ENCODE measurements at regions not wholly inside any gene's neighbourhood (a gene's known extent, or its start where the extent isn't known, plus 50 kb on each side); places are given as distances from the start of the nearest gene placed in this dataset.

DNA sequence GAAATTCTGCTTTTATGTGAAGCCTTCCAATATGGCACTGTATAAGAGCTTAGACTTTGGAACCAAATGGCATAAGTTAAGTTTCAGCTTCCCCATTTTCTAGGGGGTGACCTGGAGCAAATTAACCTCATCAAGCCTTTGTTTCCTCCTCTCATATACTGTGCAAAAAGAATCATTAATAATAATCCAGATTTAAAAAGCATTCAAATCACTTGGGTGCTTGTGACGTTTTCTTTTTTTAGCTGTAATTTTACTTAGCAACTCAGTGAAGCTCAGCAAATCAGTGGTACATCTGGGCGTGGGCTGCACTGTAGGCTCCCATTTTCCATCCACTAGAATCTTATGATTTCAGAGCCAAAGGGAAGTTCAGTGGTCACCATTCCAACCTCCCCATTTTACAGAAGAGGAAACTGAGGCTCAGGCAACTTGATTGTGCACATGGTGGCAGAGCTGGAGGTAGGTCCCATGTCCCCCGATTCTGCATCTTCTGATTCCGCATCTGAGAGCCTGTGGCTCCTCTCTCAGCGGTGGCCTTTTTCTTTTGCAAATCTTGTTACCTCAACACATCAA, 131.2 kb downstream of the SNAPC1 start:
- DNase-seq (ENCODE audit: low spot score): no peak

GRCh38 chr14:61894452-61895077, 132.3 kb downstream of the SNAPC1 start:
- DNase-seq (ENCODE audit: low spot score): peak; percentile 23

- DNase-seq (ENCODE audit: low spot score): no peak
Measured at GRCh38 chr14:61897300-61897699, 135.1 kb downstream of the SNAPC1 start.

DNA sequence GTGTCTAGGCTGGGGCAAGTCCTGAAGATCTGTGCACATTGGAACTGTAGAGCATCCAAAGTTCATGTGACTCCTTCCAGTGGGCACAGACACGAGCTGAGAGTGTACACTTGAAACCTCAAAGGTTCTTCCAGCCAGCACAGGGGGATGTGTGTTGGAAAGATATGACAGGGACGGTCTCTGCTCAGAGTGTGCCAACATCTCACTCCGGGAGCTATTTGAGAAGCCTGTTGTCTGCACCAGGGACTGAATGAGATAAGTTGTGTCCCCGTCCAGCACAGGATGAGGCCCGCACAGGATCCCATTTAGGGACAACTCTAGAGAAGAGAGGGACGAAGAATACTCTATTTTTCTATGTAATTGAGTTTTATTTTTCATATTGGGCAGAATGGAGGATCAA, 136.3 kb downstream of the SNAPC1 start:
- no peak for DNase-seq (ENCODE audit: low spot score)

DNA sequence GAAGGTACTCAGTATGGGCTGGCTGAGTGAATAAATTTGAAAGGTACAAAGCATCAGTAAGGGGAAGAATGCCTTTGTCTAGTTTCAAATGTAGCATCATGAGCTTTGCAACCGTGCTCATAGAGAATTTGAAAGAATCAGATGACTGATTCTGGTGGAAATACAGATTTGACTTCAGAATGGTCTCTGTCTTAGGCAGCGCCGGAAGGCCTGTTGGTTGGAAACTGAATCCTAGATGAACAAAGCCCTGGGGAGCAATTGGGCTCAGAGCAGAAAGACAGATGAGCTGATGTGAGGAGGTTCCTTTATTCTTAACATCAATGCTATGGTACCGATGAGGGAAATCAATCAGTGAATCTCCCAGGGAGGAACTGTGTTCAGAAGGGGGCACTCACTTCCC, 137.3 kb downstream of the SNAPC1 start:
- DNase-seq (ENCODE audit: low spot score): no peak

DNA sequence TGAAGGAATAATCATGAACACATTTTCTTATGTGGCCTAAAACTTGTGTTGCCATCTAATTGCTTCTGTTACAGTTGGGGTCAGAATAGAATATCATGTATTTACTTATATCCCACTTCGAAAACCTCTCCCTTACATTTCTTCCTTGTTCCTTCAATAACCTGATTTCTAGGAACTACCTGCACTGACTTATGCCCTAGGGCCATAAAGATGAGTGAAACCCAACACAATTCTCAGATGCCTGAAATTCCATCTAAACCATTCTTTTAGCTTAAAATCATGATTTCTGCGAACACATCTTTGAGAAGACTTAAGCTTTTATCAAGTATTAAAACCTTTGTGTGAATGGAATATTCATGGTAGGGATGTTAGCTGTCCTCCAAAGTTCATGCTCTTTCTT, 142.7 kb downstream of the SNAPC1 start:
- DNase-seq (ENCODE audit: low spot score): no peak

GRCh38 chr14:61911574-61911973, 149.4 kb downstream of the SNAPC1 start:
- DNase-seq (ENCODE audit: low spot score): no peak

- DNase-seq (ENCODE audit: low spot score): no peak
Measured at GRCh38 chr14:61918998-61919397, 156.8 kb downstream of the SNAPC1 start.

GRCh38 chr14:61923348-61923747, 161.1 kb downstream of the SNAPC1 start:
- DNase-seq (ENCODE audit: low spot score): peak; percentile 11

DNA sequence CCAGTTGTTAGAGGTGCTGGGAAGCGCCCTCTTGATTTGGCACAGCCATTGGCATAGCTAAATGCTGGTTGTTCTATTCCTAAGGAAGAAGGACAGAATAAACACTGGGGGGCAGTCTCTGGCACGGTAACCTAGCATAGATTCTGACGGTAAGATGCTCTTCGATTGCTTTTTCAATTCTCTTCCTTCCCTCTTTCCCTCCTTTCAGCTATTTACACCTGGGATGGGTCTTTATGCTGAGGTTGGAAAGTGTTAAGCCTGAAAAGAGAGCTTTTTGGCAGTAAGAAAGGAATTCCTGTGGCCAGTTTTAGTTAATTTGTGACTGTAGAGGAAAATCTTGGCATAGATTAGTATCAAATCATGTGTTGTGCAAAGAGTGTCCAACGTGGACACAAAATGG, 162.8 kb downstream of the SNAPC1 start:
- DNase-seq (ENCODE audit: low spot score): peak; percentile 22

- no peak for DNase-seq (ENCODE audit: low spot score)
Measured at GRCh38 chr14:61925732-61926435, 163.7 kb downstream of the SNAPC1 start.

DNA sequence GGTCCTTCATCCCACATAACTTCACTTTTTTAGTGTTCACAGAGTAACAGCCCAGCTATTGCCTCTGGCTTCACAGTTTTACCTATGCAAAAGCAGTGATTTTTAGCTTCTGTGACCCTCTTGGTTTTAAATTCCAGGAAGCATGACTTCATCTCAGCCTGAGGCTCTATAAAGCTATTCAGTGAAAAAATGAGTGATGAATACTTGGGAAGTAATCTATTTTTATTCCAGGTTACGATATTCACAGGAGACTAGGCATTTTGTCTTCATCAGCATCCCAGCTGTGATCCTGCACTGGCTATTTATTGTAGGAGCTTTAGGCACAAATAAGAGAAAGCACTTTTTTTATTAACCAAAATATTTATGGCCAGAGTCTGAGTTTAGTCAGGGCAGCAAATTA, 164.8 kb downstream of the SNAPC1 start:
- DNase-seq (ENCODE audit: low spot score): no peak

DNA sequence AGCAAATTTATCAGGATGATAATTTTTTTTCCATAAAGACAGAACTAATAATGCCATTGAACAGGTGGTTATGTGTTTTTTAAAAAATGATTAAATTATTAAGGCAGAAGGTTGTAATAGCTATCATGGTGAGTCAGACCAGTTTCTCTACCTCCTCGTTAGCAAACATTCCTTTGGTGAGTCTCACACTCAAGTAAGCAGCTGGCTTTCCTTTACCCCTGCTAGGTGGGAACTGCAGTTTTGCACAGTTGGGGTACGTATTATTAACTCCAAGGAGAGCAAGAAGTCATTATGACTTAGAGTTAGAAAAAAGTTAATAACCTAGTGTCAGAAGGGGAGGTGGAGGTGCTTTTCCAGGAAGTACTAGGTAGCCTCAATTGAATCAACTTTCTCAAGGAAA, 165.3 kb downstream of the SNAPC1 start:
- no peak for DNase-seq (ENCODE audit: low spot score)

GRCh38 chr14:61928300-61928699, 166.1 kb downstream of the SNAPC1 start:
- no peak for DNase-seq (ENCODE audit: low spot score)

- DNase-seq (ENCODE audit: low spot score): no peak
Measured at GRCh38 chr14:61928701-61929100, 166.5 kb downstream of the SNAPC1 start.

- DNase-seq (ENCODE audit: low spot score): no peak
Measured at GRCh38 chr14:61929651-61930050, 167.4 kb downstream of the SNAPC1 start.

DNA sequence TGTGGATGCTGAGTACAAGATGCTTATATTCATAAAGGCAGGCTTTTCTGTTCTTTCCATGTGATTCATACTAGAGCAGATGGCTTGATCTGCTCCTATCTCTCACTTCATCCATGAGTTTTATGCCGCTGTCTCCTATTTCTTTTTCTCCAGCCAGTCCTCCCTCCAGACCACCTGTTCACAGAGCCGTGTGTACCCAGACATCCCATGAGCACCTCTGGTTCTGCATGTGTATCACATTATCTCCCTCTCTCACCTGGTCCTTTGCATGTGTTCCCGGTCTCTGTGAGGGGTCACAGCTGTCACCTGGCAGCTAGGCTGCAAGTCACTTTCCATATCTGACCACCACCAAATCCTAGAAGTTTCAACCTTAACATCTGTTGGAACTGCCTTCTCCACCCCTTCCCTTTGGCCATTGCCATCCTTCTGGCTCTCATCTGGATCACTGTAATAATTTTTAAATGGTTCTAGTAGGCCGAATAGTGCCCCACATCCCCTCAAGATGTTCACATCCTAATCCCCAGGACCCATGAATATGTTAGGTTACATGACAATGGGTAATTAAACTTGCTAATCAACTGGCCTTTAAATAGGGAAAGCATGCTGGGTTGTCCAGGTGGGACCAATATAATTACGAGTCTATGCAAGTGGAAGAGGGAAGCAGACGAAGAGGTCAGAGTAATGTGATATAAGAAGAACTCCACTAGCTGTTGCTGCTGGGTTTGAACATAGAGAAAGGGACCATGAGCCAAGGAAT, 168.1 kb downstream of the SNAPC1 start:
- no peak for DNase-seq (ENCODE audit: low spot score)

DNA sequence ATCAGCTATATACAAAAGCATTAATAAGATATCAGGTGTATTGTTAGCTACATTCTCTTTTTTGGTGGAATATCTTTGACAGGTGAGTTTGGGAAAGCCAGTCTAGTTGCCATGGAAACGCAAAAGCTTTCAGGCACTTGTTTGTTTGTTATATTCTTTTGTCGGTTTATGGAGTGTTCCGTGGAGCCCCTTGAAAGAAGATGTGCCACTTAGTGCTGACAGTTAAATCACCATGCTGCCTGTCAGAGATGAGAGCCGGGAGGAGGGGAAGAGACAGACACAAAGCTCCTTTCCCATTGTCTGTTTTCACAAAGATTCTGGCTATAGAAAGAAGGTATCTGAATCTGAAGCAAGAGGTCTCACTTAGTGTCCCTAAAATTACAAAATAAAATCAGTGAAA, 170.8 kb downstream of the SNAPC1 start:
- no peak for DNase-seq (ENCODE audit: low spot score)

GRCh38 chr14:61934385-61934784, 172.2 kb downstream of the SNAPC1 start:
- DNase-seq (ENCODE audit: low spot score): no peak

DNA sequence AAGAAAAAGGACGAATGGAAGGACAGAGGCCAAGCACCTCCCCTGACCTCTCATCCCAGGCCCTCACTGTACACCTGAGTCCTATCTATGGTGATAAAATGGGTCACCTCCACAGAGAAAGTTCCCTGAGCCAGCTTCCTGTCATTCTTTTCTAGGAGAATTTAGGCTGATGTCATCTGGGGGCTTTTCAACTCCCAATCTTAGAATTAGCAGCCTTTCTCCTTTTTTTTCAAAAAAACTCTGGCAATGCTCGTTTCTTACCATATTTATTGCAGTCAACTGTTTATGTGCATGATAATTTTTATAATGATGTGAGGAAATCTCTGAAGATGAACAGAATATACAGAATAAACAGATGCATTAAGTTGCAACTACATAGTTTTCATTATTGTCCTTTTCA, 177.6 kb downstream of the SNAPC1 start:
- DNase-seq (ENCODE audit: low spot score): no peak

- DNase-seq (ENCODE audit: low spot score): no peak
Measured at GRCh38 chr14:61940666-61941420, 178.6 kb downstream of the SNAPC1 start.
